SJCRH30 (cell line): ENCODE measurements at regions not wholly inside any gene's neighbourhood (a gene's known extent, or its start where the extent isn't known, plus 50 kb on each side); places are given as distances from the start of the nearest gene placed in this dataset.
A peak's percentile ranks its signal among the peaks of the same experiment; 100 is the strongest.
"Not testable (repeated sequence)": the region's sequence is repeated elsewhere in the genome, so short reads cannot be mapped to it uniquely, and the experiment has no call there.

Experiments
- DNase-seq, 2 experiments: peaks; one replicate each; pipeline ENCODE4 v3.0.0-alpha.2; 2015 to 2020
- H3K27ac ChIP-seq: fragments of 250-450 bp; sonication (Bioruptor Pico); 2 replicates; pipeline ENCODE4 v1.5.1; 2020; ENCODE audit warnings: mild to moderate bottlenecking, moderate library complexity
- H3K27me3 ChIP-seq: fragments of 250-450 bp; sonication (Bioruptor Pico); 2 replicates; pipeline ENCODE4 v1.5.1; 2020; ENCODE audit warnings: mild to moderate bottlenecking, moderate library complexity
- H3K36me3 ChIP-seq: fragments of 250-450 bp; sonication (Bioruptor Pico); 2 replicates; pipeline ENCODE4 v1.5.1; 2020; ENCODE audit warnings: mild to moderate bottlenecking, moderate library complexity
- H3K4me1 ChIP-seq: fragments of 250-450 bp; sonication (Bioruptor Pico); 2 replicates; pipeline ENCODE4 v1.5.1; 2020; ENCODE audit warnings: mild to moderate bottlenecking, moderate library complexity
- H3K4me3 ChIP-seq: fragments of 250-450 bp; sonication (Bioruptor Pico); 2 replicates; pipeline ENCODE4 v1.5.1; 2020; ENCODE audit warnings: mild to moderate bottlenecking, moderate library complexity
- H3K9me3 ChIP-seq: fragments of 250-450 bp; sonication (Bioruptor Pico); replicated peaks from 2 replicates; pipeline ENCODE4 v1.5.1; 2020; ENCODE audit warnings: mild to moderate bottlenecking, moderate library complexity

DNA sequence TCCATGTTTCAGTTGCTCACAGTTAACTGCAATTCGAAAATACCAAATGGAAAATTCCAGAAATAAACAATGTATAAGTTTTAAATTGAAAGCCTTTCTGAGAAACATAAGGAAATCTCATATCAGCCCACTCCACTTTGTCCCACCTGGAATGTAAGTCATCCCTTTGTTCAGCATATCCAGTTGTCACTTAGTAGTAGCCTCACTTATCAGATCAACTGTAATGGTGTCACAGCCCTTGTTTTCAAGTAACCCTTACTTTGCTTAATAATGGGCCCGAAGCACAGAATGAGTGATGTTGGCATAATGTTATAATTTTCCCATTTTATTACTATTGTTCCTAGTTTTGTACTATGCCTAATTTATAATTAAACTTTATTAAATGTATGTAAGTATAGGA, 646.8 kb downstream of the C12orf50 start:
- H3K36me3 ChIP-seq: no peaks in the 10 kb centered on the region
- no peak overlapping the region for H3K27ac ChIP-seq
- no peak for DNase-seq
- no peaks in the 10 kb centered on the region for H3K9me3 ChIP-seq
- no peaks in the 10 kb centered on the region for H3K4me1 ChIP-seq
- no peaks in the 10 kb centered on the region for H3K27me3 ChIP-seq
- H3K4me3 ChIP-seq: no peak overlapping the region

DNA sequence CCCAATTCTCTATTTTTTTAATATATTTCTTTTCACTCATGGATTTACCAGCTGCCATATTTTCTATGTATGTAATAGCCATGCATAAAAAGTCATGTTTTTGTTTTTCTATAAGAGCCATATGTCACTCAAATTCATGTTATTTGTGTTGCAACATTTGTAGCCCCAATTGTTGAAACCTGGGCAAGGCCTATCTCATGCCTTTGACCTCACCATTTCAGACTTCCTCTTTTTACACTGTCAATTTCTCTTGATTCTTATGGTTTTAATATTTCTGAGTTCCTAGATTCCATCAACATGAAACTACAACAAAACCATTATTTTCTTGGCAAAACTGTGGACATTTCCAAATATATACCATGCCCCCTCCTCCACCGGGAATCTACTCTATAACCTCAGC, 647.5 kb downstream of the C12orf50 start:
- H3K27me3 ChIP-seq: no peaks in the 10 kb centered on the region
- no peaks in the 10 kb centered on the region for H3K36me3 ChIP-seq
- H3K27ac ChIP-seq: no peak overlapping the region
- no peaks in the 10 kb centered on the region for H3K9me3 ChIP-seq
- H3K4me1 ChIP-seq: no peaks in the 10 kb centered on the region
- DNase-seq: no peak
- no peak overlapping the region for H3K4me3 ChIP-seq

DNA sequence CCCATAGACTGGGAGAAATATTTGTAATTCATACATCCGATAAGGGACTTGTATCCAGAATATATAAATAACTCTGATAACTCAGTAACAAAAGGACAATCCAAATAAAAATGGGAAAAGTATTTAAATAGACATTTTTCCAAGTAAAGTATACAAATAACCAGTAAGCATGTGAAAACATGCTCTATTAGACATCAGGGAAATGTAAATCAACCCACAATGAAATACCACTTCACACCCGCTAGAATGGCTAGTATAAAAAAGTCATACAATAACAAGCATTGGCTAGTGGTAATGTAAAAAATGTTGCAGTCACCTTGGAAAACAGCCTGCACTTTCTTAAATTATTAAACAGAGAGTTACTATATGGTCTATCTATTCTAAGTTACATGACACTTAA, 650.7 kb downstream of the C12orf50 start:
- H3K27ac ChIP-seq: no peak overlapping the region
- H3K4me1 ChIP-seq: no peaks in the 10 kb centered on the region
- H3K9me3 ChIP-seq: no peaks in the 10 kb centered on the region
- no peaks in the 10 kb centered on the region for H3K36me3 ChIP-seq
- no peak overlapping the region for H3K4me3 ChIP-seq
- H3K27me3 ChIP-seq: no peaks in the 10 kb centered on the region
- DNase-seq: no peak

DNA sequence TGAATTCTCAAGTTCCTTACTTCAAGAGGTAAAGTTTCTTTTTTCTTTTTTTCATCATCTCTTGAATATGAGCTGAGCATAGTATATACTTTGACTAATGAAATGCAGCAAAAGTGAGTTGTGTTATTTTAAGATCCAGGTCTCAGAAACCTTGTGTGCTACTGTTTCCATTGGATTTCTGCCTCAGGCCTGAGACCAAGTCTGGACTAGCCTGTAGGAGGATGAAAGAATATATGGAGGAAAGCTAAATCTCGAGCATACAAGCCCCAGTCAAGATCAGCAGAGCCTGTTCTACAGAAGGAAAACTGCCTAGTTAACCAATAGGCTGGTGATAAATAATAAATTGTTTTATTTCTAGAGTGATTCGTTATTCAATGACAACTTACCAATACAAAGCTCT, 652.5 kb downstream of the C12orf50 start:
- Histone ChIP-seq H3K27ac (no peak overlapping the region), H3K27me3 (no peaks in the 10 kb centered on the region), H3K36me3 (no peaks in the 10 kb centered on the region), H3K4me1 (no peaks in the 10 kb centered on the region), H3K9me3 (no peaks in the 10 kb centered on the region), H3K4me3 (no peak overlapping the region)
- no peak for DNase-seq

DNA sequence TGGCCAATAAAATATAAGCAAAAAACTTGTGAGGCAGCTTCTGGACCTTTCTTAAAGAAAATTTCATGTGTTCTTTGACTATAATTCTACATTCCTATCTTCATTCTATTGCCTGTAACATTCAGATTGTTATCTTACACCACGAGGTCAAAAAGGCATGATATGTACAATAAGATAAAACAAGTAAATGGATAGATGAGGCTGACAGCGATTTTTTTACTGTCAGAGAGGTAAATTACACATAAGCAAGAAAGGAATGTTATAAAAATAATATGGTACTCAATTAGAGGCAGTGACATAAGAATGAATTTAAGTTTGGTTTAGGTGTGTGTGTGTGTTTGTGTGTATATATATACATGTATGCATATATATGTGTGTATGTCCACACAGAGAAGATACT, 660.0 kb downstream of the C12orf50 start:
- Histone ChIP-seq H3K27me3 (no peaks in the 10 kb centered on the region), H3K36me3 (no peaks in the 10 kb centered on the region), H3K27ac (no peak overlapping the region), H3K9me3 (no peaks in the 10 kb centered on the region), H3K4me3 (no peak overlapping the region), H3K4me1 (no peaks in the 10 kb centered on the region)
- no peak for DNase-seq

DNA sequence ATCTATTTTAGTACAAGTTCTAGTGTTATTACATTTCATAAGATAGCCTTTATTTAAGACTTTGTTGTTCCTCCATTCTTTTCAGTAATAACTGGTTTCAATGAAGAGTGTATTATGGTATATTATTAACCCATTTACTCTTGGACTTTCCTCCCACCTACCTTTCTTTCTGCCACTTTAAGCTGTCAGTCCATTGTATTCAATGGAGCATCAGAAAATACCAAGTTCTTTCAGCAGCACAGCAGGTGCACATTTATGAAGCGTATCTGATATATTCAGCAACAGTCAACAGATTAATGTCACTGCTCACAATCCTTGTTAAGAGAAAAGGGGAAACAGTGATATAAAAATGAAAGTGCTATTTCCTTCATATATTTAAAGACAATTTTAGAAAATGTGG, 660.9 kb downstream of the C12orf50 start:
- no peaks in the 10 kb centered on the region for H3K36me3 ChIP-seq
- H3K4me1 ChIP-seq: no peaks in the 10 kb centered on the region

DNA sequence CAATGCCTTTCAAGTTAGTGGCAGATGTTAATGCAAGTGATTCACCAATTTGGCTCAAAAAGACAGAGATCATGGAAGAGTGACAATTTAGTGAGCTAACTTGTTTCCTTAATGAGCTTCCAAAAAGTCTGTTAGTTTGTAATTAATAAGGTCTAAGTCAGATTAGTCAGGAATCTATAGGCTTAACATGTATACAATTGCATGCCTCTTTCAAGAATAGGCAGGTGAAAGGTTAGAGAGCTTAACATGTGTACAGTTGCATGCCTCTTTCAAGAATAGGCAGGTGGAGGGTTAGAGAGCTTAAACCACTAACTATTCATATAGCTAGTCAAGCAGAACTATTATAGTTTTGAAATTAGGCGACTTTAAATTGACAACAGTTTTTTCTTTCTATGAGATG, 663.8 kb downstream of the C12orf50 start:
- no peak for DNase-seq
- Histone ChIP-seq H3K4me1 (no peaks in the 10 kb centered on the region), H3K9me3 (no peaks in the 10 kb centered on the region), H3K36me3 (no peaks in the 10 kb centered on the region), H3K4me3 (no peak overlapping the region), H3K27ac (no peak overlapping the region), H3K27me3 (no peaks in the 10 kb centered on the region)

More for the DNA sequence above, 660.9 kb downstream of the C12orf50 start:
- Histone ChIP-seq H3K9me3 (no peaks in the 10 kb centered on the region), H3K4me3 (no peak overlapping the region), H3K27ac (no peak overlapping the region), H3K27me3 (no peaks in the 10 kb centered on the region)
- no peak for DNase-seq

DNA sequence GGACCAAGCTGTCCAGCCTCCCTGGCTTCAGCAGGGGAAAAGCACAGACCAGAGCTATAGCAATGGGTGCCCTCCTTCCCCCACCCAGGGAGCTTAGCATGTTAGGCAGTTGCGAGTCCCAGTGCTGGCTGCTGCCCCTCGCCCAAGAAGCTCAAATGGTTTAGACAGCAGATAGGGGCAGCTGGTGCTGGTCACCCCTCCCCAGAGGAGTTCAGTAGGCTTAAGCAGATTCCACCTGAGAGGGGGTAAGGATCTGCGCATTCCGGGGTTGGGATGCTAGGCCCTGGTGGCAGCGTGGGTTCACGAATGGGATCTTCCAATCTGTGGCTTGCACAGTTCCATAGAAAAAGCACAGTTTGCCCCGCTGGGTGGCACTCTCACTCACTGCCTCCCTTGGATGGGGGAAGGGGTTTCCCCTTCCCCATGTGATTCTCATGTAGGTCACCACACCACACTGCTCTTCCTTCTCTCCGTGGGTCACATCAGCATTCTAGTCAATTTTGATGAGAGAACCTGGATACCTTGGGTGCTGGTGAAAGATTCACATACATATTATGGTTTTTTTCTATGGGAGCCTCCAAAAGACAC, 665.6 kb downstream of the C12orf50 start:
- Histone ChIP-seq H3K27me3 (no peaks in the 10 kb centered on the region), H3K4me3 (no peak overlapping the region), H3K36me3 (no peaks in the 10 kb centered on the region), H3K27ac (no peak overlapping the region), H3K4me1 (no peaks in the 10 kb centered on the region), H3K9me3 (no peaks in the 10 kb centered on the region)
- peak; percentile 2 to 27 for DNase-seq

DNA sequence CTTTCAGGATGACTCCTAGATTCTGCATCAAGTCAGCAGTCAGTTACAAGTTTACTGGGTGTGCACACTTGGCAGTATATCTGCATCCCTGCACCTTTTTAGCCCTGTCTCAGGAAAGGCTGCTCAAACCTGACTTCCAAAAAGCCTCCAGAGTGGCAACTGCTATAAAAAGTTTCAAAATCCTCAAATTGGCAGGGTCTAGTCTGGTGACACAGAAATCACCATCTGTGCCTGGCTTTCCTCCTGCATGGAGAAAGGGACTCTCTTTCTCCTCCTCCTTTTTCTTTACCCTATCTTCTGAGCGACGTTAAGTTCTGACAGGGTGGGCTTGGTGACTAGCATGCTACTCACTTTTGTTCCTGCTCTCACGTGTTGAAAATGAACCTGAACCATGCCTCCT, 679.5 kb downstream of the C12orf50 start:
- Histone ChIP-seq H3K27me3 (no peaks in the 10 kb centered on the region), H3K27ac (no peak overlapping the region), H3K4me3 (no peak overlapping the region), H3K4me1 (no peaks in the 10 kb centered on the region), H3K9me3 (no peaks in the 10 kb centered on the region), H3K36me3 (no peaks in the 10 kb centered on the region)
- DNase-seq: no peak

DNA sequence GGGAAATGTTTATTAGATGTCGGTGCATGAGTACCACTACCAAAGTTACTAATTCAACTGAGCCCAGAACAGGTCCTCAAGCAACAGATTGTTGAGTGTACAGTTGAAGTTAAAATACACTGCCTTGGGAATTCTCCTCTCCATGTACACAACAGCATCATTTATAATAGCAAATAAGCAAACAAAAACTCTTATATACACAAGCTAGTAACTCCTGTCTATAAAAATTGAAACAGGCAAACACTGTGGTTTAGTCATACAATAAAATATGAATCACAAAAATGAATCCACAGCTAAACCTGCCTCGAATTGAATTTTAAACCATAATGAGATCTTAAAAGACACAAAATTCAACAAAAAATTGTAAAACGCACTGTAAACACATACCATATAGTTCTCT, 681.1 kb downstream of the C12orf50 start:
- Histone ChIP-seq H3K4me1 (no peaks in the 10 kb centered on the region), H3K27me3 (no peaks in the 10 kb centered on the region), H3K9me3 (no peaks in the 10 kb centered on the region), H3K27ac (no peak overlapping the region), H3K36me3 (no peaks in the 10 kb centered on the region), H3K4me3 (no peak overlapping the region)
- no peak for DNase-seq

DNA sequence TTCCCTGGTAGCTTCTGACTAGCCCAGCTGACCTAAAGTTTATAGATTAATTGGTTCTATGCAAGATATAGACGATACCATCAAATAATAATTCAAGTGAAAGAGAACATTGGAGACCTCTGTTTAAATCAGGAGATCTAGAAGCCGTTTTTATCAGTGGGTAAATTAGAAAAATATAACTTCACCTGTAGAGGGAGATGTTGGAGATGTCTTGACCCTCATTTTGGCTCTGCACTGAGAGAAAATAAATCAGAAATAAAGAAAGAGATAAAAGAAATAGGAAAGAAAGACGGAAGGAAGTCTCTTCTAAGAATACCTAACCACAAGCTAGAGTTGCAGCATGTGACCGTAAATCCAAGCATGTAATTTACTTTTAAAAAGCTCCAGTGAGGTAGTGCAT, 684.5 kb downstream of the C12orf50 start:
- Histone ChIP-seq H3K9me3 (no peaks in the 10 kb centered on the region), H3K27ac (no peak overlapping the region)
- no peak for DNase-seq

DNA sequence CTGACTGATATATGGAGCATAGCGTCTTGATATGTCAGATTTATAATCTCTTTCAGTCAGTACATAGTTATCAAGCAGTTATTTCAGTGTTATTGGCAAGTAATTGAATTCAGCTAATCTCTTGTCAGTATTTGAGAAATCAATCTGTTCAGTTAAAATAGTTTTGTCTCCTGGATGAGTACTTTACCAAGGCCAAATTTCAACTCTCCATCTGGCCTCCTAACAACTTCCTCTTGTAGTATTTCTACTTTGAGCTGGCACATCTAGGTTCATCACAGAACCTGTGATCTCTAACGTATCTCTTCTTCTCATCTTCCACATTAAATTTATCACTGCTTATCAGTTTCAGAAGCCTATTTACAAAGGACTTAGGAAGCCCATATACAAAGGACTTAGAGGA, 690.5 kb downstream of the C12orf50 start:
- Histone ChIP-seq H3K4me3 (no peak overlapping the region), H3K36me3 (no peaks in the 10 kb centered on the region), H3K27ac (no peak overlapping the region), H3K27me3 (no peaks in the 10 kb centered on the region), H3K9me3 (no peaks in the 10 kb centered on the region), H3K4me1 (no peaks in the 10 kb centered on the region)
- no peak for DNase-seq

More for the DNA sequence above, 684.5 kb downstream of the C12orf50 start:
- Histone ChIP-seq H3K4me1 (no peaks in the 10 kb centered on the region), H3K27me3 (no peaks in the 10 kb centered on the region), H3K4me3 (no peak overlapping the region), H3K36me3 (no peaks in the 10 kb centered on the region)

DNA sequence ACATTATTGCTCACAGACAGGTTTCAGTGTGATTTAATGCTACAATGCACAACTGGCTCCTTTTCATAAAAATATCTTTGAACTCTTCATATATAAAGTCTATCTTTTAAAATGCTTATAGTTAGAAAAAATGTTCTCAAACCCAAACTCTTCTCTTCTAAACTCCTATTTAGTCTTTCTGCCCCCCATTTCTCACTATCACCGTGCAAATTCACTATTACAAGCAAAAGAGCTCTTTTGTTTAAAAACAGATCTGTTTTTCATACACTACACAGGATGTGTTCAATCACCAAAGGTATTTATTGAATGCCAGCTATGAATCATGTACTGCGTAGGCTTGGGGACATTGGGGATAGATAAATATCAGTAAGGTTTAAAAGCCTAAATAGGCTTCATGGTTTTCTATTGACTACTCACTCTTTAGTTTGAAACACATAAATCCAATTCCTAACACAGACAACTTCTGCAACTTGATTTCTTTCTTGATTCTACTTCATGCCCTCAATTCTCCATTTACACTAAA, 692.3 kb downstream of the C12orf50 start:
- Histone ChIP-seq H3K4me3 (no peak overlapping the region), H3K4me1 (no peaks in the 10 kb centered on the region), H3K9me3 (no peaks in the 10 kb centered on the region), H3K36me3 (no peaks in the 10 kb centered on the region), H3K27ac (no peak overlapping the region), H3K27me3 (no peaks in the 10 kb centered on the region)
- DNase-seq: no peak

DNA sequence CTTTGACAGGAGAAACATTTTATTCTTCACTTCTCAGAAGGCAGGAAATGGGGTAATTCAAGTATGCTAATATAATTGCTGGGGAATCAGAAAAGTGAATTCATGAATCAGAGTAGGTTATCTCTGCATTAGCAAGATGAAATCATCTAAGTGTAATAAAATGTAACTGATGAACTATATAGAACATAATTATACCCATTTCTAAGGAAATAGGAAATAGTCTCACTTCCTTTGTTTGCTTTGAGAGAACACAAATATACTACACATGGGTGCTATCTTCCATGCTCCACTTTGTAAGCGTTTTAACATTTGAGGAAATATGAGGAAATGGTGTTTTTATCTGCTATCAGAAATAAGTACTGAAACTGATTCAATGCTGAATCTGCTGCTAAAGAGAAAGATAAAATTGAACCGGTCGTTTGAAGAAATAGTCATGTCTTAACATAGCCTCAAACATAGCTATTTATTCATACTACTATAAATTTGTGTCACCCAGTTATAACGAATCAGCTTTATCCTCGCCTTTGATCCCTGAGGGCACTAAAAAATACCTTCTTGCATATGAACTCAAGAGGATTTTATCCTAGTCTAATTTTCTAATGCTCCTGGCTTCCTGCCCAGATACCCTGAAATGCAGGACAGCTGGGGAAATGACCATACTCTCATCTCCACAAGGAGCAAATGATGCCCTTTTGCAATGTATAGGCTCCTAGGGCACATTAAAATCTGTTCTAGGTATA, 696.0 kb downstream of the C12orf50 start:
- no peaks in the 10 kb centered on the region for H3K27me3 ChIP-seq
- H3K36me3 ChIP-seq: no peaks in the 10 kb centered on the region
- peak; percentile 41 to 70 for DNase-seq
- H3K4me3 ChIP-seq: no peak overlapping the region
- H3K9me3 ChIP-seq: no peaks in the 10 kb centered on the region
- no peaks in the 10 kb centered on the region for H3K4me1 ChIP-seq
- no peak overlapping the region for H3K27ac ChIP-seq

DNA sequence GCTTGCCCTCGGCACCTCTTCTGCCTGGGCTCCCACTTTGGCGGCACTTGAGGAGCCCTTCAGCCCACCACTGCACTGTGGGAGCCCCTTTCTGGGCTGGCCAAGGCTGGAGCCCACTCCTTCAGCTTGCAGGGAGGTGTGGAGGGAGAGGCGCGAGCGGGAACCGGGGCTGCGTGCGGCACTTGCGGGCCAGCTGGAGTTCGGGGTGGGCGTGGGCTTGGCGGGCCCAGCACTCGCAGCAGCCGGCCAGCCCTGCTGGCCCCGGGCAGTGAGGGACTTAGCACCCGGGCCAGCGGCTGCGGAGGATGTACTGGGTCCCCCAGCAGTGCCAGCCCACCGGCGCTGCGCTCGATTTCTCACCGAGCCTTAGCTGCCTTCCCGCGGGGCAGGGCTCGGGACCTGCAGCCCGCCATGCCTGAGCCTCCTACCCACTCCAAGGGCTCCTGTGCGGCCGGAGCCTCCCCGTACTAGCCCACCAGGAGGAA, 699.1 kb downstream of the C12orf50 start:
- not testable (repeated sequence) for DNase-seq, H3K9me3 ChIP-seq, H3K4me3 ChIP-seq, H3K4me1 ChIP-seq, H3K27me3 ChIP-seq, H3K27ac ChIP-seq, H3K36me3 ChIP-seq
